Peyer's patch (tissue), 4 donors: ENCODE measurements at regions not wholly inside any gene's neighbourhood (a gene's known extent, or its start where the extent isn't known, plus 50 kb on each side); places are given as distances from the start of the nearest gene placed in this dataset.
"Not testable (repeated sequence)": the region's sequence is repeated elsewhere in the genome, so short reads cannot be mapped to it uniquely, and the experiment has no call there.

Experiments
- DNase-seq, 3 donors: peaks; one replicate each; pipeline ENCODE4 v3.0.0-alpha.2; 2017 to 2019
- H3K27ac ChIP-seq, 4 donors: fragments of 200-600 bp; sonication (generic); one replicate each; pipeline ENCODE4 v1.5.1; 2016 to 2019
- H3K27me3 ChIP-seq, 2 donors: fragments of 200-600 bp; sonication (generic); one replicate each; pipeline ENCODE4 v1.5.1; 2019
- H3K36me3 ChIP-seq, 3 donors: fragments of 200-600 bp; sonication (generic); one replicate each; pipeline ENCODE4 v1.5.1; 2016 to 2019
- H3K4me1 ChIP-seq, 4 donors: fragments of 200-600 bp; sonication (generic); one replicate each; pipeline ENCODE4 v1.5.1; 2016 to 2019
- H3K4me3 ChIP-seq, 4 donors: fragments of 200-600 bp; sonication (generic); 1 replicate in 3 of 4; 2 replicates in 1 of 4; pipeline ENCODE4 v1.5.1; 2016 to 2019; ENCODE audit warnings: mild to moderate bottlenecking in 1 of 4
- H3K9me3 ChIP-seq, 4 donors: fragments of 200-600 bp; sonication (generic); one replicate each; pipeline ENCODE4 v1.5.1; 2016 to 2019; ENCODE audit warnings: mild to moderate bottlenecking in 1 of 4
- CTCF ChIP-seq, 6 experiments: fragments of 450-650 bp in 4 of 6; fragments of 200-600 bp in 2 of 6; sonication (generic) in 1 of 6; IDR thresholded peaks; one replicate each; pipeline ENCODE4 v1.5.1; 2017 to 2019; ENCODE audit warnings: antibody characterized with exemption in 6 of 6, mild to moderate bottlenecking in 3 of 6, moderate library complexity in 1 of 6
- POLR2A ChIP-seq, 2 donors: fragments of 450-650 bp; IDR thresholded peaks; one replicate each; pipeline ENCODE4 v1.5.1; 2017; ENCODE audit warnings: antibody characterized with exemption in 2 of 2, mild to moderate bottlenecking in 2 of 2, moderate library complexity in 2 of 2

- Histone ChIP-seq H3K4me3 (no peak overlapping the region), H3K36me3 (no peaks in the 10 kb centered on the region), H3K9me3 (no peaks in the 10 kb centered on the region), H3K27me3 (no peaks in the 10 kb centered on the region), H3K4me1 (no peaks in the 10 kb centered on the region), H3K27ac (no peak overlapping the region)
- no peak for DNase-seq
- TF ChIP-seq POLR2A (IDR thresholded peaks at IDR 0.05) (no peak), CTCF (IDR thresholded peaks at IDR 0.05) (no peak)
These were observed 522.3 kb upstream of the NUDT12 start for GRCh38 chr5:104084896-104085295.

- no peaks in the 10 kb centered on the region for H3K27me3 ChIP-seq
- no peak overlapping the region for H3K27ac ChIP-seq
- no peaks in the 10 kb centered on the region for H3K9me3 ChIP-seq
- H3K4me3 ChIP-seq: no peak overlapping the region
- no peaks in the 10 kb centered on the region for H3K4me1 ChIP-seq
- no peak for DNase-seq
- no peak for TF ChIP-seq CTCF (IDR thresholded peaks at IDR 0.05)
- no peak for TF ChIP-seq POLR2A (IDR thresholded peaks at IDR 0.05)
- H3K36me3 ChIP-seq: no peaks in the 10 kb centered on the region
These were observed 520.2 kb upstream of the NUDT12 start for GRCh38 chr5:104082754-104083153.

- DNase-seq: no peak
- no peaks in the 10 kb centered on the region for H3K4me1 ChIP-seq
These were observed 518.6 kb upstream of the NUDT12 start for GRCh38 chr5:104081232-104081631.

GRCh38 chr5:104080646-104081175, 518.1 kb upstream of the NUDT12 start:
- Histone ChIP-seq H3K4me1 (no peaks in the 10 kb centered on the region), H3K27ac (no peak overlapping the region), H3K36me3 (no peaks in the 10 kb centered on the region), H3K9me3 (no peaks in the 10 kb centered on the region), H3K27me3 (no peaks in the 10 kb centered on the region), H3K4me3 (no peak overlapping the region)
- TF ChIP-seq POLR2A (IDR thresholded peaks at IDR 0.05): no peak
- no peak for TF ChIP-seq CTCF (IDR thresholded peaks at IDR 0.05)
- no peak for DNase-seq

More at GRCh38 chr5:104081232-104081631, 518.6 kb upstream of the NUDT12 start:
- TF ChIP-seq CTCF (IDR thresholded peaks at IDR 0.05) (no peak), POLR2A (IDR thresholded peaks at IDR 0.05) (no peak)
- Histone ChIP-seq H3K36me3 (no peaks in the 10 kb centered on the region), H3K27me3 (no peaks in the 10 kb centered on the region), H3K9me3 (no peaks in the 10 kb centered on the region), H3K27ac (no peak overlapping the region), H3K4me3 (no peak overlapping the region)

- not testable (repeated sequence) for H3K4me1 ChIP-seq, H3K27me3 ChIP-seq, H3K4me3 ChIP-seq, DNase-seq, H3K27ac ChIP-seq, H3K36me3 ChIP-seq, H3K9me3 ChIP-seq
These were observed 517.5 kb upstream of the NUDT12 start for GRCh38 chr5:104079861-104080645.

GRCh38 chr5:104071887-104072286, 509.3 kb upstream of the NUDT12 start:
- Histone ChIP-seq H3K9me3 (no peaks in the 10 kb centered on the region), H3K27me3 (no peaks in the 10 kb centered on the region), H3K27ac (no peak overlapping the region), H3K4me3 (no peak overlapping the region), H3K36me3 (no peaks in the 10 kb centered on the region), H3K4me1 (no peaks in the 10 kb centered on the region)
- no peak for DNase-seq
- no peak for TF ChIP-seq POLR2A (IDR thresholded peaks at IDR 0.05)
- no peak for TF ChIP-seq CTCF (IDR thresholded peaks at IDR 0.05)
